ENCODE measurements at regions not wholly inside any gene's neighbourhood (a gene's known extent, or its start where the extent isn't known, plus 50 kb on each side); places are given as distances from the start of the nearest gene placed in this dataset.

- Histone ChIP-seq H4K20me1 (ENCODE audit: insufficient read depth, low read length) (no peaks in the 10 kb centered on the region), H3K4me3 (ENCODE audit: insufficient read depth, low read depth, low read length) (no peak overlapping the region), H3K27ac (ENCODE audit: low read depth, low read length) (no peak overlapping the region), H3K79me2 (ENCODE audit: insufficient read depth, low read length) (no peaks in the 10 kb centered on the region), H2AFZ (ENCODE audit: low read depth, low read length) (no peak overlapping the region), H3K9ac (ENCODE audit: low read length) (no peak overlapping the region), H3K4me1 (ENCODE audit: insufficient read depth, low read length) (no peaks in the 10 kb centered on the region), H3K27me3 (ENCODE audit: insufficient read depth, low read length) (no peaks in the 10 kb centered on the region), H3K36me3 (ENCODE audit: insufficient read depth, low read length) (no peaks in the 10 kb centered on the region), H3K4me2 (ENCODE audit: low read length) (no peak overlapping the region), H3K9me3 (ENCODE audit: insufficient read depth, low read depth, low read length) (no peaks in the 10 kb centered on the region)
- H3K4me3 Mint-ChIP-seq (ENCODE audit: unreplicated experiment) = no peak overlapping the region
- H3K4me1 Mint-ChIP-seq (ENCODE audit: low read depth, unreplicated experiment) = no peaks in the 10 kb centered on the region
- H3K9me3 Mint-ChIP-seq (ENCODE audit: unreplicated experiment) = peaks cover 5% of the 10 kb centered on the region
- no peak for DNase-seq (ENCODE audit: low read depth)
- no peak overlapping the region for H3K27ac Mint-ChIP-seq (ENCODE audit: unreplicated experiment)
- H3K27me3 Mint-ChIP-seq (ENCODE audit: low read depth, unreplicated experiment) = no peaks in the 10 kb centered on the region
- FAIRE-seq = no peak
- TF ChIP-seq EZH2 (IDR thresholded peaks at IDR 0.05; ENCODE audit: insufficient read depth, low read length) (no peak), CTCF (IDR thresholded peaks at IDR 0.05; ENCODE audit: insufficient read depth, low read depth, low read length) (no peak)
- no peaks in the 10 kb centered on the region for H3K36me3 Mint-ChIP-seq (ENCODE audit: low read depth, unreplicated experiment)
Measured at GRCh38 chr21:27146268-27146667, 179.4 kb upstream of the ADAMTS5 start.

DNA sequence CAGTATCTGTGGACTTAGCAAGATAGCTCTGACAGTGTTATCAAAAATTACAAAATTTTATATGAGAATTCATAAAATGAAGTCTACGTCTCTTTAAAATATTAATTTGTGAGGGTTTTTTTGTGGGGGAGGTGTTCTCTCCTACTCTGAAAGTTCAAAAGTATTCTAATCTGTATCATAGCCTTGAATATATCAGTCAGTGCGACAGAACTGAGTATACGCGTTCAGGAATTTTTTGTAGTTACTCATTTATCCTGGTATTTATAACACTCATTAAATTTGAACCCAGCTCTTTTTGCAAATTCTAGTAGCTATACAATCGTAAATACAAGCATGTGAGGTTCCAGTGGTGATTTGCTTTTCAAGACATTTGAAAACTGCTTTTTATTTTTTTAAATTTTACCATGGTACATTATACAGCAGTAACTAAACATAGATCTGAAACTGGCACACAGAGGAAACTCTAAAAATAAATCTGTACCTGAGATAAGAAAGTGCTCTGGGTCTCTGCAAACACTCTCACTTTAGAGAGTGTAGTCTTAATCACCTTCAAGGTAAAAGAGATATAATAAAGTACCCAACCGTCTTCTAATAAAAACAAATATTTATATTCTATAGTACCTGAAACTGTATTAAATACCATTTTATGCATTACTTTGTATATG, 178.4 kb upstream of the ADAMTS5 start:
- peaks cover 5% of the 10 kb centered on the region for H3K9me3 Mint-ChIP-seq (ENCODE audit: unreplicated experiment)
- Histone ChIP-seq H3K9me3 (ENCODE audit: insufficient read depth, low read depth, low read length) (no peaks in the 10 kb centered on the region), H3K27me3 (ENCODE audit: insufficient read depth, low read length) (no peaks in the 10 kb centered on the region), H3K4me3 (ENCODE audit: insufficient read depth, low read depth, low read length) (no peak overlapping the region), H3K9ac (ENCODE audit: low read length) (no peak overlapping the region), H3K36me3 (ENCODE audit: insufficient read depth, low read length) (no peaks in the 10 kb centered on the region), H2AFZ (ENCODE audit: low read depth, low read length) (no peak overlapping the region), H3K27ac (ENCODE audit: low read depth, low read length) (no peak overlapping the region), H3K79me2 (ENCODE audit: insufficient read depth, low read length) (no peaks in the 10 kb centered on the region), H3K4me1 (ENCODE audit: insufficient read depth, low read length) (no peaks in the 10 kb centered on the region), H4K20me1 (ENCODE audit: insufficient read depth, low read length) (no peaks in the 10 kb centered on the region), H3K4me2 (ENCODE audit: low read length) (no peak overlapping the region)
- DNase-seq (ENCODE audit: low read depth) (no peak), FAIRE-seq (no peak)
- H3K36me3 Mint-ChIP-seq (ENCODE audit: low read depth, unreplicated experiment) = no peaks in the 10 kb centered on the region
- no peak for TF ChIP-seq CTCF (IDR thresholded peaks at IDR 0.05; ENCODE audit: insufficient read depth, low read depth, low read length)
- TF ChIP-seq EZH2 (IDR thresholded peaks at IDR 0.05; ENCODE audit: insufficient read depth, low read length) = no peak
- H3K4me1 Mint-ChIP-seq (ENCODE audit: low read depth, unreplicated experiment) = no peaks in the 10 kb centered on the region
- H3K27ac Mint-ChIP-seq (ENCODE audit: unreplicated experiment) = no peak overlapping the region
- no peak overlapping the region for H3K4me3 Mint-ChIP-seq (ENCODE audit: unreplicated experiment)
- H3K27me3 Mint-ChIP-seq (ENCODE audit: low read depth, unreplicated experiment) = no peaks in the 10 kb centered on the region

DNA sequence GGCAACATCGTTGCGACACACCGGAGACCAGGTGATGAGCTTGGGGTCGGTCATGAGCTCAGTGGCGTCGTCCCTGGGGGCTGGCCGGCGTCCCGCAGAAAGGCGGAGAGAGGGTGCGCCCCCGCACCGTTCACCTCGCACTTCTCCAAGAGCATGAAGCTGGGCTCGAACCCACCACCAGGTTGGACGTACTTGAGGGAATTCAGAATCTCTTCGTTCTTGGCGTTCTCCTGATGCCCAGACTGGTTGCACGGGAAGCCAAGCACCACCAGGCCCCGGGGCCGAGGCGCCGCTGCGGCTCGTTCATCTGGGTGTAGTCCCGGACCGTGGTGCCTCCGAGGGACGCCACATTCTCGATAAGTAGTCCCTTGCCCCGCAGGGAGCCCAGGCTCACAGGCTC, 176.6 kb upstream of the ADAMTS5 start:
- no peak overlapping the region for H3K9ac ChIP-seq (ENCODE audit: low read length)
- H4K20me1 ChIP-seq (ENCODE audit: insufficient read depth, low read length) = no peaks in the 10 kb centered on the region
- FAIRE-seq (no peak), DNase-seq (ENCODE audit: low read depth) (no peak)
- no peaks in the 10 kb centered on the region for H3K9me3 ChIP-seq (ENCODE audit: insufficient read depth, low read depth, low read length)
- no peak overlapping the region for H3K4me3 ChIP-seq (ENCODE audit: insufficient read depth, low read depth, low read length)
- TF ChIP-seq CTCF (IDR thresholded peaks at IDR 0.05; ENCODE audit: insufficient read depth, low read depth, low read length) (no peak), EZH2 (IDR thresholded peaks at IDR 0.05; ENCODE audit: insufficient read depth, low read length) (no peak)
- H3K36me3 Mint-ChIP-seq (ENCODE audit: low read depth, unreplicated experiment) = no peaks in the 10 kb centered on the region
- peaks cover 4% of the 10 kb centered on the region for H3K9me3 Mint-ChIP-seq (ENCODE audit: unreplicated experiment)
- no peaks in the 10 kb centered on the region for H3K27me3 ChIP-seq (ENCODE audit: insufficient read depth, low read length)
- H3K4me1 ChIP-seq (ENCODE audit: insufficient read depth, low read length) = no peaks in the 10 kb centered on the region
- H2AFZ ChIP-seq (ENCODE audit: low read depth, low read length) = no peak overlapping the region
- H3K4me1 Mint-ChIP-seq (ENCODE audit: low read depth, unreplicated experiment) = no peaks in the 10 kb centered on the region
- no peak overlapping the region for H3K27ac Mint-ChIP-seq (ENCODE audit: unreplicated experiment)
- H3K27me3 Mint-ChIP-seq (ENCODE audit: low read depth, unreplicated experiment) = no peaks in the 10 kb centered on the region
- no peak overlapping the region for H3K27ac ChIP-seq (ENCODE audit: low read depth, low read length)
- no peaks in the 10 kb centered on the region for H3K36me3 ChIP-seq (ENCODE audit: insufficient read depth, low read length)
- no peak overlapping the region for H3K4me3 Mint-ChIP-seq (ENCODE audit: unreplicated experiment)
- H3K79me2 ChIP-seq (ENCODE audit: insufficient read depth, low read length) = no peaks in the 10 kb centered on the region
- no peak overlapping the region for H3K4me2 ChIP-seq (ENCODE audit: low read length)
